ENCODE measurements at regions not wholly inside any gene's neighbourhood (a gene's known extent, or its start where the extent isn't known, plus 50 kb on each side); places are given as distances from the start of the nearest gene placed in this dataset.

DNA sequence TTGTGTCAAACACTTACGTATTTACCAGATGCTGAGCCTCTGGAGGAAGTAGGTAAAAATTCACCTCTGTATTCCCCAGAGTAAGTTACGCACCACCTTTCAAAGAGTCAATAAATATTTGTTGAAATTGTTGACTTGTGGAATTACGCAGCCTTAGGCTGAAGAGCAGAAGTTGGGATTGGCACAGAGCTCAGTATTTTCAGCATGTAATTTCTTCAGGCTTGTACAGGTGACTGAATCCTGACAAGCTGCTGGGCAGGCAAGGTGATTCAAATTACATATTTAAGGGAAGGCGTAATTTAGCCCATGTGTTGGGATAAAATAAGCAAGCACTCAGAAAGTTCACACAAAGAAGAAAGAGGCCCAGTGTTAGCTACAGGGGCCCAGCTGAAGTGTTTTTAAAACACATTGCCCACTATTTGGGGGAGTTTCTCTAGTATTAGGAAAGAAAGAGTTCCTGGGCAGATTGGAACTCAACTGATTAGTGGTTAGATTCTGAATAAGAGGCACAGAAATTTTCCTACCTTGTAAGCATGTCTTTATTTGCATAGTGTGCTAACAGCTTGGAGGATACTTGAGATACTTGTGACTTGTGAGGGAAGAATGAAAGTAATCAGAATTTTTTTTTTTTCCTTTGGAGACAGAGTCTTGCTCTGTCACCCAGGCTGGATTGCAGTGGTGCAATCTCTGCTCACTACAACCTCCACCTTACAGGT, 165.3 kb upstream of the FBXL7 start:
- TF ChIP-seq, protein P1, sequence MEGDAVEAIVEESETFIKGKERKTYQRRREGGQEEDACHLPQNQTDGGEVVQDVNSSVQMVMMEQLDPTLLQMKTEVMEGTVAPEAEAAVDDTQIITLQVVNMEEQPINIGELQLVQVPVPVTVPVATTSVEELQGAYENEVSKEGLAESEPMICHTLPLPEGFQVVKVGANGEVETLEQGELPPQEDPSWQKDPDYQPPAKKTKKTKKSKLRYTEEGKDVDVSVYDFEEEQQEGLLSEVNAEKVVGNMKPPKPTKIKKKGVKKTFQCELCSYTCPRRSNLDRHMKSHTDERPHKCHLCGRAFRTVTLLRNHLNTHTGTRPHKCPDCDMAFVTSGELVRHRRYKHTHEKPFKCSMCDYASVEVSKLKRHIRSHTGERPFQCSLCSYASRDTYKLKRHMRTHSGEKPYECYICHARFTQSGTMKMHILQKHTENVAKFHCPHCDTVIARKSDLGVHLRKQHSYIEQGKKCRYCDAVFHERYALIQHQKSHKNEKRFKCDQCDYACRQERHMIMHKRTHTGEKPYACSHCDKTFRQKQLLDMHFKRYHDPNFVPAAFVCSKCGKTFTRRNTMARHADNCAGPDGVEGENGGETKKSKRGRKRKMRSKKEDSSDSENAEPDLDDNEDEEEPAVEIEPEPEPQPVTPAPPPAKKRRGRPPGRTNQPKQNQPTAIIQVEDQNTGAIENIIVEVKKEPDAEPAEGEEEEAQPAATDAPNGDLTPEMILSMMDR (IDR thresholded peaks at IDR 0.05), result no peak
- no peak for TF ChIP-seq EP300 (IDR thresholded peaks at IDR 0.05)
- TF ChIP-seq POLR2A (IDR thresholded peaks at IDR 0.05), result no peak
- no peak for TF ChIP-seq POLR2AphosphoS5 (IDR thresholded peaks at IDR 0.05)
